Left lung (tissue), 4 donors: ENCODE measurements at regions not wholly inside any gene's neighbourhood (a gene's known extent, or its start where the extent isn't known, plus 50 kb on each side); places are given as distances from the start of the nearest gene placed in this dataset.

Source experiments
- ATAC-seq: fragments of 200-7000 bp; cut with Tn5 transposase; one replicate; pipeline ENCODE4 v1.9.1; 2020; ENCODE audit warnings: moderate library complexity
- DNase-seq, 4 donors: peaks; one replicate each; pipeline ENCODE4 v3.0.0-alpha.2; 2013 to 2020
- H3K27ac ChIP-seq, 2 donors: fragments of 200-600 bp; sonication (generic) in 1 of 2; one replicate each; pipeline versions ENCODE4 v1.5.0 to v1.8.0; 2020 to 2021
- H3K27me3 ChIP-seq, 2 donors: fragments of 200-600 bp; sonication (generic) in 1 of 2; one replicate each; pipeline versions ENCODE4 v1.5.0 to v1.8.0; 2020 to 2021
- H3K36me3 ChIP-seq, 2 donors: fragments of 200-600 bp; sonication (generic) in 1 of 2; one replicate each; pipeline versions ENCODE4 v1.5.0 to v1.8.0; 2020 to 2021
- H3K4me1 ChIP-seq, 2 donors: fragments of 200-600 bp; one replicate each; pipeline ENCODE4 v1.8.0; 2021
- H3K4me3 ChIP-seq, 2 donors: fragments of 200-600 bp; sonication (generic) in 1 of 2; one replicate each; pipeline versions ENCODE4 v1.5.0 to v1.8.0; 2020 to 2021; ENCODE audit warnings: mild to moderate bottlenecking in 1 of 2
- H3K9me3 ChIP-seq, 2 donors: fragments of 200-600 bp; sonication (generic) in 1 of 2; one replicate each; pipeline versions ENCODE4 v1.5.0 to v1.8.0; 2020 to 2021
- CTCF ChIP-seq, 2 donors: fragments of 200-600 bp; sonication (generic) in 1 of 2; IDR thresholded peaks; one replicate each; pipeline versions ENCODE4 v1.5.0 to v1.8.0; 2021; ENCODE audit warnings: antibody characterized with exemption in 2 of 2
- intact Hi-C, 2 donors: fragments of 100-400 bp; cut with DNase I; formaldehyde crosslinking; loops; one replicate each; pipeline versions ENCODE4 v1.11.2 to v1.14.2; 2022
- donor health status: DM: no; HTN: yes; CAD: no.
- donor health status: DM: no; HTN: no; CAD: no.

- H3K27ac ChIP-seq, result no peak overlapping the region
- DNase-seq (no peak), ATAC-seq (no peak)
- TF ChIP-seq CTCF (IDR thresholded peaks at IDR 0.05), result no peak
- no peaks in the 10 kb centered on the region for H3K27me3 ChIP-seq
- H3K36me3 ChIP-seq, result no peaks in the 10 kb centered on the region
- H3K9me3 ChIP-seq, result peaks cover 0 to 3% of the 10 kb centered on the region in 2 donors
- no peak overlapping the region for H3K4me3 ChIP-seq
- H3K4me1 ChIP-seq, result no peaks in the 10 kb centered on the region
- intact Hi-C loops, result no loop called here
Measured at GRCh38 chr20:56060486-56060885, 55.2 kb upstream of the CBLN4 start.

GRCh38 chr20:56069016-56069415 lies 63.7 kb upstream of the CBLN4 start:
- no peaks in the 10 kb centered on the region for H3K36me3 ChIP-seq
- H3K27me3 ChIP-seq, result no peaks in the 10 kb centered on the region
- DNase-seq (no peak), ATAC-seq (no peak)
- no peak for TF ChIP-seq CTCF (IDR thresholded peaks at IDR 0.05)
- H3K4me1 ChIP-seq, result no peaks in the 10 kb centered on the region
- intact Hi-C loops, result no loop called here
- peaks cover 0 to 2% of the 10 kb centered on the region in 2 donors for H3K9me3 ChIP-seq
- H3K4me3 ChIP-seq, result no peak overlapping the region
- no peak overlapping the region for H3K27ac ChIP-seq

- intact Hi-C loops, result no loop called here
- no peak for ATAC-seq
- no peaks in the 10 kb centered on the region for H3K36me3 ChIP-seq
- H3K27ac ChIP-seq, result no peak overlapping the region
- no peaks in the 10 kb centered on the region for H3K27me3 ChIP-seq
- H3K4me1 ChIP-seq, result no peaks in the 10 kb centered on the region
- peak in 1 of 4 donors; percentile 1 for DNase-seq
- no peak for TF ChIP-seq CTCF (IDR thresholded peaks at IDR 0.05)
- peaks cover 0 to 5% of the 10 kb centered on the region in 2 donors for H3K9me3 ChIP-seq
- H3K4me3 ChIP-seq, result no peak overlapping the region
Measured at GRCh38 chr20:56072165-56072564, 66.8 kb upstream of the CBLN4 start.

- TF ChIP-seq CTCF (IDR thresholded peaks at IDR 0.05), result no peak
- Histone ChIP-seq H3K4me1 (no peaks in the 10 kb centered on the region), H3K4me3 (no peak overlapping the region), H3K9me3 (peaks cover 0 to 4% of the 10 kb centered on the region in 2 donors), H3K27ac (no peak overlapping the region), H3K27me3 (no peaks in the 10 kb centered on the region), H3K36me3 (no peaks in the 10 kb centered on the region)
- ATAC-seq (peak; percentile 86), DNase-seq (no peak)
- intact Hi-C loops, result no loop called here
Measured at GRCh38 chr20:56088375-56088774, 83.1 kb upstream of the CBLN4 start.

GRCh38 chr20:56091628-56092234 lies 86.4 kb upstream of the CBLN4 start:
- intact Hi-C loops, result no loop called here
- TF ChIP-seq CTCF (IDR thresholded peaks at IDR 0.05), result no peak
- ATAC-seq (no peak), DNase-seq (no peak)
- Histone ChIP-seq H3K4me1 (no peaks in the 10 kb centered on the region), H3K4me3 (no peak overlapping the region), H3K27me3 (no peaks in the 10 kb centered on the region), H3K9me3 (peaks cover 0 to 26% of the 10 kb centered on the region in 2 donors), H3K36me3 (no peaks in the 10 kb centered on the region), H3K27ac (no peak overlapping the region)
